ENCODE measurements at regions not wholly inside any gene's neighbourhood (a gene's known extent, or its start where the extent isn't known, plus 50 kb on each side); places are given as distances from the start of the nearest gene placed in this dataset.

- TF ChIP-seq, protein P1, sequence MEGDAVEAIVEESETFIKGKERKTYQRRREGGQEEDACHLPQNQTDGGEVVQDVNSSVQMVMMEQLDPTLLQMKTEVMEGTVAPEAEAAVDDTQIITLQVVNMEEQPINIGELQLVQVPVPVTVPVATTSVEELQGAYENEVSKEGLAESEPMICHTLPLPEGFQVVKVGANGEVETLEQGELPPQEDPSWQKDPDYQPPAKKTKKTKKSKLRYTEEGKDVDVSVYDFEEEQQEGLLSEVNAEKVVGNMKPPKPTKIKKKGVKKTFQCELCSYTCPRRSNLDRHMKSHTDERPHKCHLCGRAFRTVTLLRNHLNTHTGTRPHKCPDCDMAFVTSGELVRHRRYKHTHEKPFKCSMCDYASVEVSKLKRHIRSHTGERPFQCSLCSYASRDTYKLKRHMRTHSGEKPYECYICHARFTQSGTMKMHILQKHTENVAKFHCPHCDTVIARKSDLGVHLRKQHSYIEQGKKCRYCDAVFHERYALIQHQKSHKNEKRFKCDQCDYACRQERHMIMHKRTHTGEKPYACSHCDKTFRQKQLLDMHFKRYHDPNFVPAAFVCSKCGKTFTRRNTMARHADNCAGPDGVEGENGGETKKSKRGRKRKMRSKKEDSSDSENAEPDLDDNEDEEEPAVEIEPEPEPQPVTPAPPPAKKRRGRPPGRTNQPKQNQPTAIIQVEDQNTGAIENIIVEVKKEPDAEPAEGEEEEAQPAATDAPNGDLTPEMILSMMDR (IDR thresholded peaks at IDR 0.05): no peak
- no peak for TF ChIP-seq POLR2A (IDR thresholded peaks at IDR 0.05)
These were observed 1401.6 kb downstream of the ADGRL3 start for GRCh38 chr4:62601737-62602136.
